Parathyroid adenoma (tissue), 2 donors: ENCODE measurements at regions not wholly inside any gene's neighbourhood (a gene's known extent, or its start where the extent isn't known, plus 50 kb on each side); places are given as distances from the start of the nearest gene placed in this dataset.

Source experiments
- H2AFZ ChIP-seq: fragments of 300-600 bp; sonication (generic); one replicate; pipeline ENCODE4 v1.7.0; 2017; ENCODE audit warnings: antibody characterized with exemption, mild to moderate bottlenecking
- H3K27ac ChIP-seq: fragments of 300-600 bp; sonication (generic); one replicate; pipeline ENCODE4 v1.7.0; 2017
- H3K27me3 ChIP-seq: fragments of 300-600 bp; sonication (generic); one replicate; pipeline ENCODE4 v1.7.0; 2017; ENCODE audit warnings: low read length; ENCODE audit not compliant: control insufficient read depth, insufficient read depth
- H3K36me3 ChIP-seq: fragments of 300-600 bp; sonication (generic); one replicate; pipeline ENCODE4 v1.7.0; 2017; ENCODE audit warnings: low read length; ENCODE audit not compliant: control insufficient read depth, insufficient read depth
- H3K4me1 ChIP-seq: fragments of 300-600 bp; sonication (generic); one replicate; pipeline ENCODE4 v1.7.0; 2017; ENCODE audit warnings: control low read depth
- H3K4me2 ChIP-seq: fragments of 300-600 bp; sonication (generic); one replicate; pipeline ENCODE4 v1.7.0; 2017; ENCODE audit warnings: low read length
- H3K4me3 ChIP-seq: fragments of 300-600 bp; sonication (generic); one replicate; pipeline ENCODE4 v1.7.0; 2017; ENCODE audit warnings: low read depth, low read length
- H3K79me2 ChIP-seq: fragments of 300-600 bp; sonication (generic); one replicate; pipeline ENCODE4 v1.7.0; 2017; ENCODE audit warnings: control low read depth
- H3K9ac ChIP-seq: fragments of 300-600 bp; sonication (generic); one replicate; pipeline ENCODE4 v1.7.0; 2017; ENCODE audit warnings: mild to moderate bottlenecking
- H3K9me3 ChIP-seq: fragments of 300-600 bp; sonication (generic); one replicate; pipeline ENCODE4 v1.7.0; 2017; ENCODE audit warnings: low read length; ENCODE audit not compliant: control insufficient read depth
- CTCF ChIP-seq: fragments of 300-600 bp; sonication (generic); IDR thresholded peaks from one replicate; pipeline ENCODE4 v1.7.0; 2017; ENCODE audit warnings: antibody characterized with exemption, mild to moderate bottlenecking
- donor health status: primary hyperparathyroidism.

- no peaks in the 10 kb centered on the region for H3K9me3 ChIP-seq
- no peak overlapping the region for H3K4me3 ChIP-seq
- no peaks in the 10 kb centered on the region for H3K79me2 ChIP-seq
- no peaks in the 10 kb centered on the region for H3K36me3 ChIP-seq
- no peaks in the 10 kb centered on the region for H3K27me3 ChIP-seq
- H3K4me2 ChIP-seq: no peak overlapping the region
- no peaks in the 10 kb centered on the region for H3K4me1 ChIP-seq
- no peak overlapping the region for H2AFZ ChIP-seq
- H3K27ac ChIP-seq: no peak overlapping the region
- H3K9ac ChIP-seq: no peak overlapping the region
- no peak for TF ChIP-seq CTCF
Measured at GRCh38 chr18:70640336-70640887, 351.6 kb downstream of the SOCS6 start.

- no peak overlapping the region for H3K4me2 ChIP-seq
- H2AFZ ChIP-seq: no peak overlapping the region
- H3K36me3 ChIP-seq: no peaks in the 10 kb centered on the region
- no peaks in the 10 kb centered on the region for H3K79me2 ChIP-seq
- no peak overlapping the region for H3K27ac ChIP-seq
- H3K9ac ChIP-seq: no peak overlapping the region
- H3K27me3 ChIP-seq: no peaks in the 10 kb centered on the region
- H3K9me3 ChIP-seq: no peaks in the 10 kb centered on the region
- H3K4me1 ChIP-seq: no peaks in the 10 kb centered on the region
- no peak overlapping the region for H3K4me3 ChIP-seq
- no peak for TF ChIP-seq CTCF
Measured at GRCh38 chr18:70636991-70637390, 348.1 kb downstream of the SOCS6 start.

GRCh38 chr18:70634576-70635147, 345.8 kb downstream of the SOCS6 start:
- H3K36me3 ChIP-seq: no peaks in the 10 kb centered on the region
- H3K27me3 ChIP-seq: no peaks in the 10 kb centered on the region
- no peaks in the 10 kb centered on the region for H3K79me2 ChIP-seq
- H3K4me2 ChIP-seq: no peak overlapping the region
- no peak overlapping the region for H3K4me3 ChIP-seq
- H2AFZ ChIP-seq: no peak overlapping the region
- no peak for TF ChIP-seq CTCF
- H3K9me3 ChIP-seq: no peaks in the 10 kb centered on the region
- no peak overlapping the region for H3K27ac ChIP-seq
- H3K9ac ChIP-seq: no peak overlapping the region
- no peaks in the 10 kb centered on the region for H3K4me1 ChIP-seq

- no peak overlapping the region for H2AFZ ChIP-seq
- H3K4me1 ChIP-seq: no peaks in the 10 kb centered on the region
- H3K4me3 ChIP-seq: no peak overlapping the region
- no peak overlapping the region for H3K9ac ChIP-seq
- no peaks in the 10 kb centered on the region for H3K9me3 ChIP-seq
- H3K27ac ChIP-seq: no peak overlapping the region
- H3K36me3 ChIP-seq: no peaks in the 10 kb centered on the region
- H3K79me2 ChIP-seq: no peaks in the 10 kb centered on the region
- H3K4me2 ChIP-seq: no peak overlapping the region
- no peaks in the 10 kb centered on the region for H3K27me3 ChIP-seq
- no peak for TF ChIP-seq CTCF
Measured at GRCh38 chr18:70627182-70627802, 338.4 kb downstream of the SOCS6 start.
